Right ventricle myocardium inferior (tissue), 1 donor: ENCODE measurements at regions not wholly inside any gene's neighbourhood (a gene's known extent, or its start where the extent isn't known, plus 50 kb on each side); places are given as distances from the start of the nearest gene placed in this dataset.

Experiments
- ATAC-seq: fragments of 200-7000 bp; cut with Tn5 transposase; one replicate; pipeline ENCODE4 v1.9.1; 2020; ENCODE audit warnings: mild to moderate bottlenecking, moderate library complexity
- DNase-seq: peaks from one replicate; pipeline ENCODE4 v3.0.0; 2021; ENCODE audit errors: missing footprints
- intact Hi-C: fragments of 100-400 bp; cut with DNase I; formaldehyde crosslinking; loops from one replicate; pipeline ENCODE4 v1.11.0; 2022
- donor health status: DM: no; HTN: yes; CAD: no; lungs with severe emphysema.

GRCh38 chr2:64220265-64220664 is 76.0 kb upstream of the PELI1 start:
- DNase-seq = no peak
- ATAC-seq = no peak
- intact Hi-C loops = loop anchor here (5.0 kb wide), 1 partner anchor 78 kb away; the partner anchor contains the start of gene PELI1

GRCh38 chr2:64220894-64221617 is 76.8 kb upstream of the PELI1 start:
- ATAC-seq (no peak), DNase-seq (no peak)
- intact Hi-C loops = loop anchor here (5.0 kb wide), 1 partner anchor 79 kb away; the partner anchor contains the start of gene PELI1

DNA sequence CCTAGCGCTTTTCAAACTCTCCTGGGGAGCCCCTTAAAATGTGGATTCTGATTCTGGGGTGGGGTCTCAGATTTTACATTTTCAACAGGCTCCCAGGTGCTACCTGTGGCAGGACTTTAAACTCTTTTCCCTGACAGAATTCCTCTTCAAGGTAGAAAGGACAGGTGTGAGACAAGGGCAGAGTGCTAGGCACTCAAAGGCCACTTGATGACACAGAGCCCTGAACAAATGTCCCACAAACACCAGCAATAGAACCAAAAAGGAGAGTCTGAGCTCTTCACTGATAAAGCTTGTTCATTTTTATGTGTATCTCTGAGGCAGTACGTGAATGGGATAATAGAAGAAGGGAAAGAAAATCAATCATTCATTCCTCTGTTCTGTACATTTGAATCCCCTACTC is 77.7 kb upstream of the PELI1 start:
- intact Hi-C loops = loop anchor here (5.0 kb wide), 1 partner anchor 80 kb away; the partner anchor contains the start of gene PELI1
- DNase-seq (no peak), ATAC-seq (no peak)

DNA sequence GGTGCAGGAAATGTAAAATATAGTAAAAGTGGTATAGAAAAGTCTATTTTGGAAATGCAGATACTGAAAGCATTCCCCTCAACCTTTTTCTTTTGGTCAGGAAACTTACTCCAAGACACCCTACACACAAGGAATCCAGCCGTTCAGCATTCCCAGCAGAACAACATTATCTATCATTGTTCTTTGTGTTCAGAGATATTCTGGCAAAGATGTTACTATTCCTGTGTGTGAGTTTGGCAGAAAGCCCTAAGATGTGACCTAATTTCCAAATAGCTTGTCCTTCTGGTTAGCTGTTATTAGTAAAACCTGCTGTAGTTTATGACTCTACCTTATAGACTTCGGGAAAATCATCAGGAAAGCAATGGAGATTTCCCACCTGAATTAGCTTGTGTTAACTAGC is 78.1 kb upstream of the PELI1 start:
- intact Hi-C loops = loop anchor here (5.0 kb wide), 1 partner anchor 80 kb away; the partner anchor contains the start of gene PELI1
- DNase-seq (no peak), ATAC-seq (peak; percentile 66)

DNA sequence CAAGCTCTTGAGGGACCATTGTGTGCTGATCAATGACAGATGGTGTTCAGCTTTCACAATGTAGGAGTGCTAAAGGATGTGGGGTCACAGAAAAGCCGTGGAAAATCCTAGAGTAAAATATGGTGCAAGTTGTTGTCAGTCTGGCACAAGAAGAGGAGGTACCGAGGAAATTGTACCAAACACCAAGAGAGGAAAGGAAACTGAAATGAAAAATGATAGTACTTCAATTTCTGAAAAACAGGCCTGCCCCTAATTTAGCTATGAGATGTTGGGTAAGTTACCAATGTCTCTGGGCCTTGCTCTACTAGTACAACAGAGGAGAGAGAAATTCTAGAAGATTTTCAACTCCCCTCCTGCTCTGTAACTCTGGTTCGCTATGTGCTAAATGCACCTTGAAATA is 78.8 kb upstream of the PELI1 start:
- intact Hi-C loops = loop anchor here (5.0 kb wide), 1 partner anchor 81 kb away; the partner anchor contains the start of gene PELI1
- DNase-seq = no peak
- ATAC-seq = no peak

- no peak for ATAC-seq
- no peak for DNase-seq
- intact Hi-C loops = no loop called here
Measured at GRCh38 chr2:64225491-64225890, 81.3 kb upstream of the PELI1 start.

DNA sequence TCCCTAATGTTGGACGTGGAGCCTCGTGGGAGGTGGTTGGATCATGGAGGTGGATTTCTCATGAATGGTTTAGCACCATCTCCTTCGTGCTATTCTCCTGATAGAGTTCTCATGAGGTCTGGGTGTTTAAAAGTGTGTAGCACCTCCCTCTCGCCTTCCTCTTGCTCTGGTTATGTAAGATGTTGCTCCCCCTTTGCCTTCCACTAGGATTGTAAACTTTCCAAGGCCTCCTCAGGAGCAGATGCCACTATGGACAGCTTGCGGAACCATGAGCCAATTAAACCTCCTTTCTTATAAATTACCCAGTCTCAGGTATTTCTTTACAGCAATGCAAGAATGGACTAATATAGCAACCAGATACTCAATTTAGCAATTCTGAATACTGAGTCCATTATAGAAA is 82.4 kb upstream of the PELI1 start:
- intact Hi-C loops = no loop called here
- DNase-seq (no peak), ATAC-seq (no peak)

DNA sequence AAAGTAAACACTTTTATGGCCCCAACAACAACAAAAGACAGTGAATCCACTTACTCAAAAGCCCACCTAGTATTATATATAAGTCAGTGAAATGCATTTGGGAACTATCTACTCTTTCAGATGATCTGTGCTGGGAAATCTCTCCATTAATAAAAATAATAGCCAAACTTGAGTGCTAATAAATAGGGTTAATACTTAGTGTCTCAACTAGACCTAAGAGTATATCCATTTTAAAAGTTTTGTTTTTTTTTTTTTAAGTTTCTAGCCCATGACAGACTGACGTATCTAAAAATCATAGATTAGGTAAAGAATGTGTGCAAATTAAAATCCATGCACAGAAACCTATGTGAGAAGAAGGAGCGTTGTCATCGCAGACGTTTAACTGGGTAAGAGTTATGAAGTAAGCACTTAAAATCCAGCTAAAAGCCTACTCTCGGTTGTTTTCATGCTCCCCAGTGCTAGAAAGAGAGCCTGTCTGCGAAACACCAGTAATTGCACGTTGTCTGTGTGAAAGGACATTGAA is 83.4 kb upstream of the PELI1 start:
- no peak for ATAC-seq
- no peak for DNase-seq
- intact Hi-C loops = no loop called here

DNA sequence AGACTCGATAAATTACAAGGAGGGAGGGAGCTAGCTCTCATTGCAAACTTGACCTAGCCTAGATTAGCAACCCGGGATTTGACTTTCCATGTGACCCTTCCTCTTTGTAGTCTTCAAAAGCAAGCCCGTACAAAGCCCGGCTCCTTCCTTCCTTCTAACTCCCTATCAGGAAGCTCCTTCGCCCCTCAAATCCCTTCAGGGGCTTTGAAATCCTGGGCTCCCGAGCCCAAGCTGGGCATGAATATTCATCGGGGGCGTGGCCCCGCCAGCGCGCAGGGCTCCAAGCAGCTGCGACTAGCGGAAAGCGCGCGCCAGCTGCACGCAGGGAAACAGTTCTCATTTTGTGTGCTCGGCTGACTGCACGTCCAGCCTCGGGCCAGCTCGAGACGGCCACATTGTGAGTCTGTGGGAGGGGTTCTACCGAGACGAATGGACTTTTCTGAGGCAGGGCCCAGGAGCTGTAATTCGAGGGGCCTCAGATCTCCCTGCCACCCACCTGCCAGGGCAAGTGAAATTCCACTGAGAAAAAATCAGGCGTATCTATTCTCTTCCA is 84.0 kb upstream of the PELI1 start:
- peak; percentile 97 for ATAC-seq
- intact Hi-C loops = no loop called here
- peak; percentile 95 for DNase-seq

- no peak for DNase-seq
- intact Hi-C loops = no loop called here
- ATAC-seq = no peak
Measured at GRCh38 chr2:64228918-64229317, 84.7 kb upstream of the PELI1 start.

- ATAC-seq (no peak), DNase-seq (no peak)
- intact Hi-C loops = no loop called here
Measured at GRCh38 chr2:64230540-64230939, 86.3 kb upstream of the PELI1 start.

- intact Hi-C loops = no loop called here
- DNase-seq = no peak
- no peak for ATAC-seq
Measured at GRCh38 chr2:64232266-64232665, 88.0 kb upstream of the PELI1 start.

DNA sequence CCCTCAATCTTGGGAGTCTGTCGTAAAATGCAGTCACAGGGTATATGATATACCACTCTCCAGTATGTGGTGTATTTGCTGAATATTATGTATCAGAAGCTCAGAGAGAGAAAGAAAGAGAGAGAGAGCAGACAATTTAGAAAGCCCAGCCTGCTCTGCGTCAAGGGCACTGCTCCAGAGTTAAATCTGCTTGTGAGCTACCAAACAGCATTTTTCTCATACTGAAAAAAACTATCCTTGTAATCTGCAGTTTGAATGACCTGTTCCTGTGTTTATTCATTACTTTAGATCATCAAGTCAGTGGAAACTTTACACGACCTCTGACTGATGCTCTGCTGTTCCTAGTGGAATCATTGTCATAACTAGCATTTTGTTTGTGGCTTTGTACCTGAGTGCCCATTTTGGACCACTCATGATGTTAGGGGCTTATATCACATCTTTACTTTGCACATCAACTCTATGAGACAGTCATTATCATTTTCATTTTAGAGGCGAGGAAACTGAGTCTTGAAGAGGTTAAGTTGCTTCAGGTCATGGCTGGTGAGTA is 89.2 kb upstream of the PELI1 start:
- ATAC-seq = no peak
- intact Hi-C loops = no loop called here
- DNase-seq = no peak

GRCh38 chr2:64234150-64234549 is 89.9 kb upstream of the PELI1 start:
- no peak for ATAC-seq
- intact Hi-C loops = no loop called here
- DNase-seq = no peak

DNA sequence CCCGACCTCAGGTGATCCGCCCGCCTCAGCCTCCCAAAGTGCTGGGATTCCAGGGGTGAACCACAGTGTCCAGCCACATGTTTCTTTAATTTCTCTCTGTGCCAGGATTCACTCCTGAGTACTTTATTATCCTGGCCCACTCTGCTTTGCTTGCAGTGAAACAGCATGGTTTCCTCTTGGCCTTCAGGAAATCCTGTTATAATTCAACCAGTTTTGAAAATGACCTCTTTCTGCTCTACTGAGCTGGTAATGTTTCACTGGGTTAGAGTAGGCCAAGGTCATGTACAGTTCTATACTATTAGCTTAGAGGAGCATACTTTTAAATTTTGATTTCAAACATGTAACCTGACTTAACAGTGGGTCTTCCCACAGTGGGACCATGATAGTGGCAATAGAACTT is 90.6 kb upstream of the PELI1 start:
- ATAC-seq = no peak
- intact Hi-C loops = no loop called here
- no peak for DNase-seq

- ATAC-seq (no peak), DNase-seq (no peak)
- intact Hi-C loops = no loop called here
Measured at GRCh38 chr2:64237266-64237665, 93.0 kb upstream of the PELI1 start.

- DNase-seq = no peak
- intact Hi-C loops = no loop called here
- no peak for ATAC-seq
Measured at GRCh38 chr2:64238799-64239198, 94.6 kb upstream of the PELI1 start.

DNA sequence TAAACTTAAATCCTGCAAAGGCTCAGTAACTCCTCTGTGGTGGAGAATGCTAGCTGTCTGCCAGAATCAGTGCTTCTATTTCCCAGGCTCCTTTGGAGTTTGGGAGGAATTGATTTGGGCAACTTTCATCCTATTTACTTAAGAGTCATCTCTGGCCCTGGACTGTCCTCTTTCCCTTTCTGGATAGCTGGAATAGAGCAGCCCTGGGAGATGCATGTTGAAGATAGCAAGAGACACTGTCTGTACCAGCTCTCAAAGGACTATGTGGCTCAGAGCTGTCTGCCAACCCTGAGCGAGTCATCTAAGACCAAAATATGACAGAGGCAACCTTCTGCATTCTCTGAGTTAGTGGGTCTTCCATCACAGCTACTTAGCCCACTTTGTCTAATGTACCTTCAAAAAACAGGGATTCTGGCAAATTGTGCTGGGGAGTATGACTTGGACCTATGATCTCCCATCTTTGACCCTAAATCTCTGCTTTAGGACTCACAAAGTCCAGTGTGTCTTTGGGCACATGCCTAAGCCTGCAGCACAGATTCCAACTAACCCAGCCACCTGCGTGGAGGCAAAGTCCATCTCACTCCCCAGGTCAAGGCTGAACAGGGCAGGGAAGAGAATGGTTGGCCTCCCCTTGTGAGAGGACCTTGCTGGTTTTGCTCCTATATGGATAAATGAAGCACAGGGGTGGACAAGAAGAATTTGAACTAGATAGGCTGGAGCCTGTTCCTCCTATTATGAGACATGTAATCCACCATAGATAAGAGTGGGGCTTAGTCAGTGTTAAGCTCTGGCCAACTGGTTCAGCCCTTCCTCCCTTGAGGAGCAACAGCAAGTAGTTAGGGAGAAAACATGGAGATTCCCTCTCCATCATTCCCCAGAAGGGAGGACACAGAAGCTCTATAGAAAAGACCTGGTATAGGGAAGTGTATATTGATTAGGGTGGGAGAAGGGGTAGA is 99.1 kb upstream of the PELI1 start:
- ATAC-seq = peak; percentile 23
- intact Hi-C loops = no loop called here

GRCh38 chr2:64244037-64244416 is 99.8 kb upstream of the PELI1 start:
- DNase-seq = no peak
- intact Hi-C loops = no loop called here
- ATAC-seq = no peak

More for the DNA sequence above, 99.1 kb upstream of the PELI1 start:
- DNase-seq = no peak
